ENCODE measurements at regions not wholly inside any gene's neighbourhood (a gene's known extent, or its start where the extent isn't known, plus 50 kb on each side); places are given as distances from the start of the nearest gene placed in this dataset.

DNA sequence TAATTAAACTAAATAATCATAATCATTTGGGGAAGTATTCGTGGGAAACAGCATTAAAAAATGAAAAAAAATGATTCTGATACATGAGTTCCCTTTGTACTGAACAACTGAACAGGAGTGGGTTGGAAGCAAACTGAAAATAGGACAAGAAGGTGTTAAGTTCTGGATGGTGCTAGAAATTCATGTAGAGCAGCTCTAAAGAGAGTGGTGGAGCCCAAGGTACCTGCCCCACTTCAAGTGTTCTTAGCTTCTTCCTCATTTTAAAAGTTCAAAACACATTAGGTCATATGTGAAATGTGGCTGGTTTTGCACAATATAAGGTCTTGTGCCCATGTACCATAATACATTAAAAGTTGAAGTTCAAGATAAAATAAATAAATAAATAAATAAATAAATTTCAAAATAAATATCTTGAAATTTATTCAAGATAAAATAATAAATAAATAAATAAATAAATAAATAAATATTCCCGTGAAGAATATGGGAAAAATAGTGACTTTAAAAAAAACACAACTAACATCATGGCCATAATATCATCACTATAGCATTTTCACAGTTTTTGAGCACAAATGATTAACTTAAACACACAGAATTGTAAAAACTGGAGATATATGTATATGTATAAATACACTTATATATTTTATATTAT lies 191.5 kb upstream of the PRKD1 start:
- H4K8ac ChIP-seq (replicated peaks; ENCODE audit: insufficient read length, low read depth, low read length): no peak overlapping the region
- H3K27ac Mint-ChIP-seq: no peak overlapping the region
- H3T11ph ChIP-seq (ENCODE audit: low read length): no peak overlapping the region
- no peaks in the 10 kb centered on the region for H3K4me1 ChIP-seq (ENCODE audit: insufficient read depth, low read length)
- H3K27ac ChIP-seq (ENCODE audit: insufficient read length, low read depth, low read length): no peak overlapping the region
- H3K27me3 Mint-ChIP-seq (ENCODE audit: low read depth): peaks cover 6% of the 10 kb centered on the region
- TF ChIP-seq, protein P1, sequence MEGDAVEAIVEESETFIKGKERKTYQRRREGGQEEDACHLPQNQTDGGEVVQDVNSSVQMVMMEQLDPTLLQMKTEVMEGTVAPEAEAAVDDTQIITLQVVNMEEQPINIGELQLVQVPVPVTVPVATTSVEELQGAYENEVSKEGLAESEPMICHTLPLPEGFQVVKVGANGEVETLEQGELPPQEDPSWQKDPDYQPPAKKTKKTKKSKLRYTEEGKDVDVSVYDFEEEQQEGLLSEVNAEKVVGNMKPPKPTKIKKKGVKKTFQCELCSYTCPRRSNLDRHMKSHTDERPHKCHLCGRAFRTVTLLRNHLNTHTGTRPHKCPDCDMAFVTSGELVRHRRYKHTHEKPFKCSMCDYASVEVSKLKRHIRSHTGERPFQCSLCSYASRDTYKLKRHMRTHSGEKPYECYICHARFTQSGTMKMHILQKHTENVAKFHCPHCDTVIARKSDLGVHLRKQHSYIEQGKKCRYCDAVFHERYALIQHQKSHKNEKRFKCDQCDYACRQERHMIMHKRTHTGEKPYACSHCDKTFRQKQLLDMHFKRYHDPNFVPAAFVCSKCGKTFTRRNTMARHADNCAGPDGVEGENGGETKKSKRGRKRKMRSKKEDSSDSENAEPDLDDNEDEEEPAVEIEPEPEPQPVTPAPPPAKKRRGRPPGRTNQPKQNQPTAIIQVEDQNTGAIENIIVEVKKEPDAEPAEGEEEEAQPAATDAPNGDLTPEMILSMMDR (conservative IDR thresholded peaks at IDR 0.05): no peak
- no peaks in the 10 kb centered on the region for H3K23me2 ChIP-seq (ENCODE audit: insufficient read length, low read depth, low read length, poor library complexity, severe bottlenecking)
- H3K9me3 ChIP-seq (ENCODE audit: control insufficient read depth, low read depth, low read length): no peaks in the 10 kb centered on the region
- H3K4ac ChIP-seq (ENCODE audit: low read depth, low read length): no peak overlapping the region
- H3K27me3 ChIP-seq (ENCODE audit: insufficient read depth, low read length): no peaks in the 10 kb centered on the region
- no peak overlapping the region for H4K91ac ChIP-seq (ENCODE audit: insufficient read length, low read depth, low read length)
- H3K4me1 Mint-ChIP-seq: peaks cover 6 to 12% of the 10 kb centered on the region in 2 experiments
- WGBS (ENCODE audit: extremely low coverage, insufficient read length, low lambda C conversion rate): no CpG with 5 or more reads among the region's 2 CpGs
- H2BK5ac ChIP-seq (ENCODE audit: insufficient read length, low read length): no peak overlapping the region
- no peak overlapping the region for H3K14ac ChIP-seq (ENCODE audit: insufficient read depth, low read length)
- H2BK120ac ChIP-seq (ENCODE audit: low read depth, low read length, poor library complexity, severe bottlenecking): no peak overlapping the region
- no peaks in the 10 kb centered on the region for H3K79me1 ChIP-seq (ENCODE audit: insufficient read depth, low read depth, low read length, poor library complexity, severe bottlenecking)
- no peak overlapping the region for H2BK12ac ChIP-seq (ENCODE audit: insufficient read length, low read depth, low read length)
- no peak overlapping the region for H3K4me3 Mint-ChIP-seq
- no peak overlapping the region for H4K5ac ChIP-seq (ENCODE audit: insufficient read length, low read depth, low read length)
- no peak overlapping the region for H2AK5ac ChIP-seq (ENCODE audit: insufficient read length, low read length)
- no peak overlapping the region for H3K18ac ChIP-seq (ENCODE audit: insufficient read length, low read depth, low read length)
- no peak overlapping the region for H2BK15ac ChIP-seq (ENCODE audit: low read depth, low read length)
- no peak overlapping the region for H2AFZ ChIP-seq (ENCODE audit: low read length)
- H3K4me2 ChIP-seq (ENCODE audit: insufficient read depth, insufficient read length, low read length): no peak overlapping the region
- no peak for DNase-seq
- no peaks in the 10 kb centered on the region for H3K79me2 ChIP-seq (ENCODE audit: insufficient read depth, low read length)
- H4K20me1 ChIP-seq (ENCODE audit: control insufficient read depth, insufficient read depth, insufficient read length): no peaks in the 10 kb centered on the region
- no peak overlapping the region for H3K9ac ChIP-seq (ENCODE audit: extremely low read depth, insufficient read length, low read length)
- H3K56ac ChIP-seq (ENCODE audit: insufficient read length, low read depth, low read length): no peak overlapping the region
- H3K9me3 Mint-ChIP-seq: no peaks in the 10 kb centered on the region
- H3K23ac ChIP-seq (ENCODE audit: insufficient read length, low read depth, low read length): no peak overlapping the region
- H3K36me3 Mint-ChIP-seq (ENCODE audit: insufficient read depth in 1 of 3, low read depth in 3 of 3): no peaks in the 10 kb centered on the region
- no peak overlapping the region for H2BK20ac ChIP-seq (ENCODE audit: low read depth, low read length, poor library complexity, severe bottlenecking)

All from H9 (cell line).